OCI-LY1 (cell line): ENCODE measurements at regions not wholly inside any gene's neighbourhood (a gene's known extent, or its start where the extent isn't known, plus 50 kb on each side); places are given as distances from the start of the nearest gene placed in this dataset.
A peak's percentile ranks its signal among the peaks of the same experiment; 100 is the strongest.

Experiments used
- H2AFZ ChIP-seq: fragments of 200-600 bp; sonication (generic), shearing (Covaris generic); 2 replicates; pipeline ENCODE4 v1.6.0; 2014; ENCODE audit warnings: antibody characterized with exemption, mild to moderate bottlenecking, low read length
- H3F3A ChIP-seq: fragments of 200-600 bp; sonication (generic), shearing (Covaris generic); 2 replicates; pipeline ENCODE4 v1.6.0; 2014; ENCODE audit warnings: mild to moderate bottlenecking, antibody characterized with exemption, low read length, moderate library complexity; ENCODE audit not compliant: insufficient read depth
- H3K27ac ChIP-seq: fragments of 200-600 bp; sonication (generic); 2 replicates; pipeline ENCODE4 v1.5.1; 2014; ENCODE audit warnings: low read length, mixed run types, mild to moderate bottlenecking, low read depth; ENCODE audit not compliant: poor library complexity, severe bottlenecking
- H3K27me3 ChIP-seq: fragments of 200-600 bp; sonication (generic); 2 replicates; pipeline ENCODE4 v1.6.0; 2014; ENCODE audit warnings: antibody characterized with exemption, mild to moderate bottlenecking, low read length, moderate library complexity; ENCODE audit not compliant: insufficient read depth
- H3K36me3 ChIP-seq: fragments of 200-600 bp; sonication (generic); 2 replicates; pipeline ENCODE4 v1.6.1; 2014; ENCODE audit warnings: mild to moderate bottlenecking, antibody characterized with exemption, low read length, moderate library complexity, mixed read lengths; ENCODE audit not compliant: insufficient read depth
- H3K4me1 ChIP-seq: fragments of 200-600 bp; sonication (generic); 2 replicates; pipeline ENCODE4 v1.5.1; 2014; ENCODE audit warnings: mild to moderate bottlenecking, low read length, moderate library complexity; ENCODE audit not compliant: insufficient read depth, severe bottlenecking
- H3K4me2 ChIP-seq: fragments of 200-600 bp; sonication (generic), shearing (Covaris generic); 2 replicates; pipeline ENCODE4 v1.6.1; 2014; ENCODE audit warnings: low read length
- H3K4me3 ChIP-seq: fragments of 200-600 bp; sonication (generic); 2 replicates; pipeline ENCODE4 v1.5.1; 2014; ENCODE audit warnings: low read length, low read depth, mild to moderate bottlenecking, mixed read lengths; ENCODE audit not compliant: poor library complexity, severe bottlenecking
- H3K79me2 ChIP-seq: fragments of 200-600 bp; shearing (Covaris generic); 2 replicates; pipeline ENCODE4 v1.6.1; 2016; ENCODE audit warnings: mixed run types, low read length, mixed read lengths; ENCODE audit not compliant: insufficient read depth
- H3K9ac ChIP-seq: fragments of 200-600 bp; sonication (generic), shearing (Covaris generic); 2 replicates; pipeline ENCODE4 v1.6.1; 2014; ENCODE audit warnings: mild to moderate bottlenecking, low read length, mixed read lengths
- H3K9me2 ChIP-seq: fragments of 200-600 bp; sonication (generic), shearing (Covaris generic); 2 replicates; pipeline ENCODE4 v1.6.1; 2014; ENCODE audit warnings: low read depth, mild to moderate bottlenecking, low read length, mixed read lengths
- H3K9me3 ChIP-seq: fragments of 200-600 bp; shearing (Covaris generic); 2 replicates; pipeline ENCODE4 v1.6.1; 2014; ENCODE audit warnings: low read length, mixed read lengths
- H4K20me1 ChIP-seq: fragments of 200-600 bp; sonication (generic), shearing (Covaris generic); 2 replicates; pipeline ENCODE4 v1.6.0; 2016; ENCODE audit warnings: mild to moderate bottlenecking, low read length; ENCODE audit not compliant: insufficient read depth
- EZH2 ChIP-seq: fragments of 200-600 bp; sonication (generic), shearing (Covaris generic); IDR thresholded peaks from 2 replicates; pipeline ENCODE4 v1.8.0; 2017; ENCODE audit warnings: borderline replicate concordance, mixed run types, mild to moderate bottlenecking, antibody characterized with exemption, low read length, moderate library complexity, mixed read lengths
- TF ChIP-seq, protein P1 (sequence below): fragments of 200-600 bp; sonication (generic), shearing (Covaris generic); IDR thresholded peaks from 2 replicates; pipeline ENCODE4 v1.5.1; 2017; ENCODE audit warnings: mild to moderate bottlenecking, antibody characterized with exemption, low read length, moderate library complexity, mixed read lengths

DNA sequence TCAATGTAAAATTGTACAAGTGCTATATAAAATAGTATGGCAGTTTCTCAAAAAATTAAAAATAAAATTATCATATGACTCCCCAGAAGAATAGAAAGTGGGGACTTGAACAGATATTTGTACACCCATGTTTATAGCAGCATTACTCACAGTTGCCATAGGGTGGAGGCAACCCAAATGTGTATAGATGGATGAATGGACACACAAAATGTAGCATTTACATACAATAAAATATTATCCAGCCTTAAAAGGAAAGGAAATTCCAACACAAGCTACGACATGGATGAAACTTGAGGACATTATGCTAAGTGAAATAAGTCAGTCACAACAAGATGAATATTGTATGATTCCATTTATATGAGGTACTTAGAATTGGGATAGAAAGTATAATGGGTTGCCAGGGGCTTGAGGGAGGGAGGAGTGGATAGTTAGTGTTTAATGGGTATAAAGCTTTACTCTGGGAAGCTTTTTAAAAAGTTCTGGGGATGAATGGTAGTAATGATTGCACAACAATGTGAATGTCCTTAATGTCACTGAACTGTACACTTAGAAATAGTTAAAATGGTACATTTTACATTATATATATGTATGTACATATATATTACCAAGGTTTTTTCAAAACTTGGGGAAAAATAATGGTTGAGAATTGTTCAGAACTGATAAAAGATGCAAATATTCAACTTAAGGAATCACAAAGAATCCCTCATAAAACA is 53.0 kb upstream of the ADORA3 start:
- Histone ChIP-seq H3K4me2 (no peak overlapping the region), H3K79me2 (no peaks in the 10 kb centered on the region), H3K9me2 (no peaks in the 10 kb centered on the region), H3K27ac (no peak overlapping the region), H3K9ac (no peak overlapping the region), H3K27me3 (no peaks in the 10 kb centered on the region), H2AFZ (no peak overlapping the region), H3K4me3 (no peak overlapping the region), H3K4me1 (no peaks in the 10 kb centered on the region), H3F3A (no peaks in the 10 kb centered on the region), H4K20me1 (no peaks in the 10 kb centered on the region), H3K9me3 (no peaks in the 10 kb centered on the region), H3K36me3 (no peaks in the 10 kb centered on the region)
- TF ChIP-seq, protein P1, sequence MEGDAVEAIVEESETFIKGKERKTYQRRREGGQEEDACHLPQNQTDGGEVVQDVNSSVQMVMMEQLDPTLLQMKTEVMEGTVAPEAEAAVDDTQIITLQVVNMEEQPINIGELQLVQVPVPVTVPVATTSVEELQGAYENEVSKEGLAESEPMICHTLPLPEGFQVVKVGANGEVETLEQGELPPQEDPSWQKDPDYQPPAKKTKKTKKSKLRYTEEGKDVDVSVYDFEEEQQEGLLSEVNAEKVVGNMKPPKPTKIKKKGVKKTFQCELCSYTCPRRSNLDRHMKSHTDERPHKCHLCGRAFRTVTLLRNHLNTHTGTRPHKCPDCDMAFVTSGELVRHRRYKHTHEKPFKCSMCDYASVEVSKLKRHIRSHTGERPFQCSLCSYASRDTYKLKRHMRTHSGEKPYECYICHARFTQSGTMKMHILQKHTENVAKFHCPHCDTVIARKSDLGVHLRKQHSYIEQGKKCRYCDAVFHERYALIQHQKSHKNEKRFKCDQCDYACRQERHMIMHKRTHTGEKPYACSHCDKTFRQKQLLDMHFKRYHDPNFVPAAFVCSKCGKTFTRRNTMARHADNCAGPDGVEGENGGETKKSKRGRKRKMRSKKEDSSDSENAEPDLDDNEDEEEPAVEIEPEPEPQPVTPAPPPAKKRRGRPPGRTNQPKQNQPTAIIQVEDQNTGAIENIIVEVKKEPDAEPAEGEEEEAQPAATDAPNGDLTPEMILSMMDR, result peak; percentile 17; the same call in 1 of the 2 replicates
- TF ChIP-seq EZH2, result no peak

DNA sequence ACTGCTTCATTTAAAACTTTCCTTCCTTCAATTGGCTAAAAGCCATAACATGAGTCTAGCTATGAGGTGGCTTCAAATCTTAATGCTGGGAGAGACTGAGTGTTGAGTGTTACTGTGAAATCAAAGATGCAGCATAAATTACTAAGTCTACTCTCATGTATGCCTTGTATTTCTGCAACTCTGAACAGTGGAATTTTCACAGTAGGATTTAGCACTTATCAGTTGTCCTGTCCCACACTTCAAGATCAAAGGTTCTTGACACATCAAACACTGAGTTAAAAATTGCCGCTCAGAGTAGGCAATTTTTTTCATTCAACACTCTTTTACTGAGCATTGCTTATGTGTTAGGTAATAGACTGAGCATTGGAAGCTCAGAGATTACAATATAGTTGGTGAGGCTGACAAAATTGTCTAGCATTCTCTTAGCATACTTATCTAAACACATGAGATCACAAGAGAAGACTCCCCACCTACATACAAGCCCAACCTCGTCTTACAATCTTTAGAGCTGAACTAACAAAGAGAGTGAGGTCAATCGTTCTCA is 56.4 kb upstream of the ADORA3 start:
- Histone ChIP-seq H3K27me3 (no peaks in the 10 kb centered on the region), H3K4me3 (no peak overlapping the region), H3K36me3 (no peaks in the 10 kb centered on the region), H3K79me2 (no peaks in the 10 kb centered on the region), H3K27ac (no peak overlapping the region), H3K9ac (no peak overlapping the region), H3K4me1 (no peaks in the 10 kb centered on the region), H2AFZ (no peak overlapping the region), H3K9me2 (no peaks in the 10 kb centered on the region), H3F3A (no peaks in the 10 kb centered on the region), H3K4me2 (no peak overlapping the region), H4K20me1 (no peaks in the 10 kb centered on the region), H3K9me3 (no peaks in the 10 kb centered on the region)
- no peak for TF ChIP-seq EZH2
- TF ChIP-seq, protein P1, result no peak

GRCh38 chr1:111561328-111561727 is 57.9 kb upstream of the ADORA3 start:
- Histone ChIP-seq H3K9ac (no peak overlapping the region), H4K20me1 (no peaks in the 10 kb centered on the region), H2AFZ (no peak overlapping the region), H3F3A (no peaks in the 10 kb centered on the region), H3K4me1 (no peaks in the 10 kb centered on the region), H3K27ac (no peak overlapping the region), H3K9me2 (no peaks in the 10 kb centered on the region), H3K36me3 (no peaks in the 10 kb centered on the region), H3K27me3 (no peaks in the 10 kb centered on the region), H3K9me3 (no peaks in the 10 kb centered on the region), H3K79me2 (no peaks in the 10 kb centered on the region), H3K4me2 (no peak overlapping the region), H3K4me3 (no peak overlapping the region)
- TF ChIP-seq, protein P1, result no peak
- TF ChIP-seq EZH2, result no peak
